Muscle of back (tissue), 3 donors: ENCODE measurements at regions not wholly inside any gene's neighbourhood (a gene's known extent, or its start where the extent isn't known, plus 50 kb on each side); places are given as distances from the start of the nearest gene placed in this dataset.
A peak's percentile ranks its signal among the peaks of the same experiment; 100 is the strongest.
"Not testable (repeated sequence)": the region's sequence is repeated elsewhere in the genome, so short reads cannot be mapped to it uniquely, and the experiment has no call there.

Source experiments
- DNase-seq, 3 donors: peaks; one replicate each; pipeline versions ENCODE4 v3.0.0 to v3.0.0-alpha.2; 2013

DNA sequence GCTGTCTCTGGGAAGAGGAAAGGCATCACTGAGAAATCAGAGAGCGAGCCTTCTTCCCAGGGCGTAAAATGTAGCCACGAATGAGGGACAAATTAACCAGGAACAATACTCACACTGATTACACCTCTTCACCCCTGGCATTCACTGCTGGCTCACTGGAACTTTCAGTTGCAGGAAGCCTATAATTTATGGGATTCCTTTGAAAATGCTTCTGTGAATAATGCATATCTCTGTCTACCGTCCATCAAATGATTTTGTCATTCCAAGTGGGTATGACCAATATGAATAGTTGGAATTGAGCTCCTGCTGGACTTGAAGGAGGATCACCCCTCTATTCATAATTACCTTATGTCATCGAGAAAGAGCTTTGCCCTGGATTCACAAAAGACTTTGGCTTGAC lies 360.3 kb upstream of the FZD8 start:
- DNase-seq = no peak

DNA sequence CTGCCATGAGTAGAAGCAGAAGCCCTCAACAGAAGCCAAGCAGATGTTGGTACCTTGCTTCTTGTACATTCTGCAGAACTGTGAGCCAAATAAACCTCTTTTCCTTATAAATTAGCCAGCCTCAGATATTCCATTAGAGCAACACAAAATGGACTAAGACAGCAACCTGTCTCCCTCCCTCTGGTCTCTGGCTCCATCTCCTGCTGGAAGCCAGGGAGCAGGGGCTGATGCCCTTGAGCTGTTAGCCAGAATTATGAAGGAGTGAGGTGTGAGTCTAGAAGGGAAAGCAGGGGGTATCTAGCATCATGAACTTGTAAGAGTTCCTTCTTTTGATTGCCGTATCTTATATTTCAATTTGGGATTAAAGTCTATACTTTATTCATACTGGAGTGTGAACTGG lies 358.7 kb upstream of the FZD8 start:
- DNase-seq = not testable (repeated sequence)

DNA sequence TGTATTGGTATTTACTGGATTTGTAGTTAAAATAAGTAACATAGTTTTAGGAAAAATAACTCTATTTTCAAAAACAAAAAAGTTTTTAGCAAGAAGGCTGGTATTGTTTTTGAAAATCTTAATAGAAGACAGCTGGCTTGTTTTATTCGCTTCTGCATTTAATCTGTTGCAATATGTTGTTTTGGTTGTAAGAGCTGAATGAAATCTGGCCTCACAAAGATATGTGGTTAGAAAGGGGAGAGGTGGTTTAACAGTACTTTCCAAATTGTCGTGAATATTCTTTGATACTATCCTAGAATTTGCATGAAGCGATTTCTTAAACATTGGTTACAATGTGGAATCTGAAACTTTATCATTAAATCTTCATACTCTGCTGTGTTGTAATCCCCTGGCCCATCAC lies 355.9 kb upstream of the FZD8 start:
- no peak for DNase-seq

DNA sequence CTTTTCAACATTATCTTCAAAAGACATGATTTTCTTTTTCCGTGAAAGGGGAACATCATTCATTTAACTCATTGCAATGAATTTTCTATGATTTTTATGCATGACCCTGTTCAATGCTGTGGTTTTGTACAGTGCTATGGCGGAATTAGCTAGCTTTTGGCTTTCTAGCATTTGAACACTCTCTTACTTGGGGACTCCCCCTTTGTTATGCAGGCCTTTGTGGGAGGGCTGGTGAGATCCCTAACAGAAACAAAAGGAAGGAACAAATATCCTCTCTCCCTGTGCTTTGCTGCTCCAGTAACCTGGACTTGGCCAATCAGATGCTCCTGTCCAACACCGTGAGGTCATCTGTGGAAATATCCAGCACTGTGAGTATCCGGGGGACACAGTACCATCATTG lies 353.4 kb upstream of the FZD8 start:
- DNase-seq = no peak

DNA sequence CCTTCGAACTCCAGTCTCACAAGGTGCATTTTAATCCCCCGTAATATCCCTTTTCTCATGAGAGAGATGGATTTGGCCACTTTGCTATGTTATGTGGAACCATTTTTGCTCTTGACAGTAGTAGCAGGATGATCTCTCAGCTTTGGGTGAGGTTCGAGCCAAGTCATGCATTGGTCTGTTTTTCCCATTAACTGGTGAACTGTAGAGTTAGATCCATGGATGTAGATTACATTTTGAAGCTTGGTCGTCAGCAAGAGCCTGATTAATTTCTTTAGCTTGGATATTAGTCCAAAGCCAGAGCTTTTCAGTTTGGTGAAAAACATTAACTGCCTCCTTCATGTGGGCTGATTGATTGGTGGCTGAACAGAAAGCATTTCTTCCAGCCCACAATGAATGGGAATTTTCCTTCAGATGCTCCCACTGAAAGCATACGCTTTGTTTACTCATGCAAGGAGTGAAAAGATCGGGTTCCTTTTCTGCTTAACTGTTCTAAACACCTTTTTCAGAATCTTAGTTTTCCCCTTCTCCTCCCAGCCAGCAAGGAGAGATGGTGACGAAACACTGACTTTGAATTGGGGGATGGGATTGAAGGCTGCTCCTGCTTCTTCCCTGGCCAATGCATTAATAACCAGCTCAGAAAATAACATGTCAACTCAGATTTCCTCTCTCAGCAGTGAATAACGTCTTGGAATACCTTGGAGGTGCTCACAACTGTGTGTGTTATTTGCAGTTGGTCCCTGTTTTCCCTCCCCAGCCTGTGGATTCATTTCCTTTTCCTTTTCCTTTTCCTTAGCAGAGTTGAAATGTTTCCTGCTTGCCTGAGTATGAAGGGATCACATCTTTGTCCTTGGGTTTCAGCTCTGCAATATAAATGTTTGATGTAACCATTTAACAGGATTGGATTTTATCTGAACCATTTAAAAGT lies 351.8 kb upstream of the FZD8 start:
- DNase-seq = peak in 2 of 3 donors; percentile 56 to 71

DNA sequence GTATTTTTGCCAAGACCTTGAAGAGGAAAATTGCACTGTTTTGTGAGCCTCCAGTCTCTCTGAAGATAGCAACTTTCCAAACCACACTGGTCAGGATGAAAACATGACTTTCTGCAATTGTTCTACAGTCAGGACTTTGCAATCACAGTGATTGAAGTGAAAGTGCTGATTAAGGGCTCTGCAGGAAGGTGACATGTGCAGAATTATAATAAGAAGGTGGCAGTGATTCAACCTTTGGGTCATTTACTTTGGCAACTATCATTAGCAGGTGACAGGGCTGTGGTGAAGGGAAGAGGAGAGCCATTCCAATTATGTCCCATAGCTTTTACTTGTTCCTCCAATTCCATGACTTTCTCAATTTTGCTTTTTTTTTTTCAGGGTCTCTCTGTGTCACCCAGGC lies 350.0 kb upstream of the FZD8 start:
- no peak for DNase-seq

DNA sequence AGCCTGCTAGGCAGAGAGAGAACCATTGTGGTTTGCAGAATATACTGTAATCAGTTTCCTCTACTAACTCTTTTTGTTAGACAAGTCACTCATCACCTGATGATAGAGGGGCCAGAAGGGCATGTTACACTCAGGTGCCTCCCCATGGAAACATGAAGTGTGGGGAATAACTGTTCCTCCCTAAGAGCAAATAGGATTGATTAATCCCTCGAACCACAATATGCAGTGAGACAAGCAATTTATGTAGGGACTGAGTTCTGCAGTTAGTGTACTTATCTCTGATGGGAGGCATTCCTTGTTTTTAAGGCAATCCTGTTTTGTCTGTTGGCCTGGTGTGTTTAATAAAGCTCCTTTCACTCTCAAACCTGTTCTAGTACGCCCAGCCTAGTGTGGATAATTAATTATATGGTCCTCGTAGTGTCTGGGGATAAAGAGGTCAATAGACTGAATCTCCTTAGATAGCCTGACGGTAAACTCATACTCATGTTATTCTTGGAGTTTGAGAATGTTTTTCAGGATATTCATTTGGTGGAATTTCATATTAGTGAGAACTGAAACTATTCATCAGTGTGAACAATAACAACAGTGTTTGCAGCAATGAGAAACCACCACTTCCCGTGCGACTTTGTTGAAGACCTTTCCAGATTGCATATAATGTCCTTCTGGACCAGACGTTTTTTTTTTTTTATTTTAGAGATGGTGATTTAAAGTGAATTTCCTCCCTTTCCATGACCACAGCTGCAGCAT lies 344.8 kb upstream of the FZD8 start:
- peak in 1 of 3 donors; percentile 45 for DNase-seq

DNA sequence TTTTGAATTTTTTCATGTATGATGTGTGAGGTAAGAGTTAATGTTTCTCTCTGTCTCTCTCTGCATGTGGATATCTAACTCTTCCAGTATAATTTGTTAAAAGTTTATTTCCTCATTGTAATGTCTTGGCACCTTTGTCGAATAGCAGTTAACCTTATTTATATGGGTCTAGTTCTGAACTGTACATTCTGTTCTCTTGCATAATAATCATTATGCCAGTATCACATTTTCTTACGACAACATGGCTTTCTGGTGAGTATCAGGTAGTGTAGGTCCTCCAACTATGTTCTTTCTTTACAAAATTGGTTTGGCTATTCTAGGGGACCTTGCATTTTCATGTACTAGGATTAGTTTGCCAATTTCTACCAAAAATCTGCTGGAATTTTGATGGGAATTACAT lies 337.0 kb upstream of the FZD8 start:
- DNase-seq = no peak

DNA sequence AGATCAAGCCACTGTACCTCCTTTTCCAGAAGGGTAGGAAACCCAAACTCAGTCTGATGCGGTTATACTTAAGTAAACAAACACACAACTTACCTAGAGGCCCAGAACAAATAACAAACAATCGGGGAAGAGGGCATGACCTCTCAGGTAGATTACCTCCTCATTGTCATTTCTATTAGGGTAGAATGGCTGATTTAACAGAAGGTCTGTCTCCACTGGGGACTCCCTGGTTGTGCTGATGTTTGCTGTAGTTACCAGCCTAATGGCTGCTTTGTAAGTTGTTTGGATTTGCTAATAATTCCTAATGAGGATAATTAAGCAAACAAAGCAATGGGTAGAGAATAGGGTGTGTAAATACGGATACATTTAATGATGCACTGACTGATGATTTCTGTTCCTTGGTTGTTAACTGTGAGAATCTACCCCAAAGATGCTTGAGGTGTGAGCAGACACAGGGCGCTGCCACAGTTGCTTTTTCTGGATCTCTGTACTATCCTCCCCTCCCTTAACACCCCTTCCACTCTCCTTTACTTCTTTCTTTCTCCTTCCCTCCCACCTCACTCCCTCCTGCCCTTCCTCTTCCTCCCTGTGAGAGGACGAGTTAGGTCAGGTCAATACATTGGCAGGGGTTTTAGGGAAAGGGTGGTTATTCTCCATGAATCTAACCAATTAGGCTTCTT lies 332.0 kb upstream of the FZD8 start:
- not testable (repeated sequence) for DNase-seq

DNA sequence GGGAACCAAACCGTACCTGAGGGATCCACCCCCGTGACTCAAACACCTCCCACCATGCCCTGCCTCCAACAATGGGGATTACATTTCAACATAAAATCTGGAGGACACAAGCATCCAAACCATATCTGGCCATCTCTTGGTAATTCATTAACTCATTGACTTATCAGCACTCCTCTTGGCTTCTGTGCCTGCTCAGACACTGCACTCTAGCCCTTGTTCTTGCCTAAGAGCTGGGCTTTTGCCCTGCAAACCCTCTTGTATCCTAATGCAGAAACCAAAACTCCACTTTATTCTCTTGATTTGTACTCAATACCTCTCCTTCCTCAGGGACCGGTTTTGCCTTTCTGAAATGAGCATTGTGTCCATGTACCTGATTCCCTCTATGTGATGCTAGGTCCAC lies 330.2 kb upstream of the FZD8 start:
- DNase-seq = no peak

DNA sequence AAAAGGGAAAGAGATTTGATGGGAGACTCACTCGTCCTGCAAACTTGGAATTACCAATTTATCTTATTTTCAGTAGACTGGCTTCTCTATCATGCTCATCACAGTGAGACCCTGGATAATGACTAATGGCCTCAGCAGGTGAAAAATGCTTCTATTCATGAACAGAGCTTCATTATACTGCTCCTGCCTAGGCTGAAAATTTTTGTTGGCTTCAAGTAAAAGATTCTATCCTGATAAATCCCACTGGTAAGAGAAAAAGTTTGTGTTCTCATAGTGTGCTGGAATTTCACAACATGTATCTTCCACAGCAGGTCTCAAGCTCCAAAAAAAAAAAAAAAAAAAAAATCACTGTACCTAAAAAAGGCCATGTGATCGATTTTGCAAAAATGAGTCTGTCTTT lies 329.3 kb upstream of the FZD8 start:
- DNase-seq = no peak

DNA sequence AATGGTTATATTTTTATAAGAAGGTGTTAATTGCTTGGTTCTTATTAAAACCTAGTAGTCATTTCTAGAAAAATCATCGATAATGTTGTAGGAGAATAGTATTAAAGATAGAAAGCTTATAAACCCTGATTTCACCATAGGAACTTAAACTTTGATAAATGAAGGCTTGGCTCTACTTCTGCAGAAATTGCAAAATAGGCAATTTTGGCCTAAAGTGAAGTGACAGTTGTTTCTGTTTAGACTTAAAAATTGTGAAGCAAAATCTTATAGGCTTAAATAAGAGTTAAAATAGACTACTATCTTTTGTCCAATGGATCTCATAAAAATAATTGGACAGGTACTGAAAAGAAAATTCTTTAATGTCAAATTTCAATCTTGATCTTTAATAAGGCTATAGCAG lies 321.6 kb upstream of the FZD8 start:
- DNase-seq = no peak

DNA sequence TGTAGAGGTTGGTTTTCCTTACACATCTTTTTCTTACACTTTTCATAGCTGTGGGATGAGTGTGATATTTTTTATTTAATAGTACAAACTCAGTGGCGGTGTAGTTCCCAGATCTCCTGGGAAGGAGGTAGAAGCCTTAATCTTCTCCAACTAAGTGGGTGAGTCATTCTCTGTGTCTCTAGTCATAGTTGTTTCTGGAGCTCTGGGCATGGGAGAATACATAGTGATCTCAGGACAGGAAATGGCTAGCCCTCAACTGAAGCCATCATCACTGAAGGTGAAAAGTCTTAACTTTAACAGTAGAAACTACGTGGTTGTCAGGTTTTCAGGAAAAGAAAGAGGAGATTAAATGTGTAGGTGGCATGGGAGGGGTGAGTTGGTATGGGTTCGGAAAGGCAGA lies 319.4 kb upstream of the FZD8 start:
- DNase-seq = no peak

DNA sequence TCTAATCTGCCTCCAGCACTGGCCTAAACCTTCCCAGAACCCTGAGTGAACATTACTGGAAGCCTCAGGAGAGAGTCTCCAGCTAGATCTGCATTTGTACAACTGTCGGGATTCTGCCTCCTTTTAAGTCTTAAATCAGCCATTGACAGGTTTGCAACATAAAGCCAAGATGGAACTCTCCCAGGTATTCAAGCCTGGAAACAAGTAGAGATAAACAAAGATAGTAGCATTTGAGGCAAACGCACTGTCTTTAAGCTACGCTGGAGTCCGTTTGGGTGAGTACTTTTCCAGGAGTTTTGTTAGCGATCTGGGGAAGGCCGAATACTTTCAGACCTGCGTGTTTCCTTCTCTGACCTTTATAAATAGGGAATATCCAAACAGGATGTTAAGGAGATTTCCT lies 317.2 kb upstream of the FZD8 start:
- DNase-seq = peak; percentile 74 to 90 (median 79)

DNA sequence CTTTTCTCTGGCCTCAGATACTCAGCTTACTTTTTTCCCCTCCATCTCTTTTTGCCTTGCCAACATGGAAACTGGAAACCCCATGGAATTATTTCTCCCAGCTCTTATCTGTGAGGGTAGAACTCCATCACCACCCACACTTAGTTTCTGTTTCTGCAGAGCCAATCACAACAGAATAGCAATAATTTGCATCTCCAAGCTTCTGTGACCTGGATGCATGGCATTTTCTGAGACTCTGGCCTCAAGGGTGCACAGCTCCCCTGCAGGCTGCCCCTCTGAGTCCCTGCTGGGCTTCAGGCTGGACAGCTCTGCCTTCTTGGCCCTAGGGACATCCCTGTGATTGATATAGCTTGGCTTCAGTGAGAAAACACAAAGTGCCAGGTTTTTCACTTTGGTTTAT lies 316.5 kb upstream of the FZD8 start:
- peak in 1 of 3 donors; percentile 39 for DNase-seq

DNA sequence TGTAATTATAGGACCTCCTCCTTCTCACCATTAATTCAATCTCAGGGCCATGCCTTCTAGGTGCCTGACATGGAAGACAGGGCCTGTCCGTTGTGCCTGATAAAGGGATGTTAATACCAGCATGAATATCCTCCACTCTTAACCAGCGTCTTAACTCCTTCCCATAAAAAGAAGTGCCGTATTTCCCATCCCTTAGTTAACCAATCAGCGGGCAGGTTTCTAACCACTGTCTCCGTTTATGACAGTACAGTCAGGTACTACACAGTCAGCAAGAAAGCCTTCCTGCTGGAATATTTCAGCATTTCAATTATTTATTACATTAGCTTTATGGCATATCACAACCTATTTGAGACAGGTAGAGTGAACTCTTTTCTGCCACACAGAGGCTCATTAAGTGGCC lies 308.6 kb upstream of the FZD8 start:
- DNase-seq = no peak

DNA sequence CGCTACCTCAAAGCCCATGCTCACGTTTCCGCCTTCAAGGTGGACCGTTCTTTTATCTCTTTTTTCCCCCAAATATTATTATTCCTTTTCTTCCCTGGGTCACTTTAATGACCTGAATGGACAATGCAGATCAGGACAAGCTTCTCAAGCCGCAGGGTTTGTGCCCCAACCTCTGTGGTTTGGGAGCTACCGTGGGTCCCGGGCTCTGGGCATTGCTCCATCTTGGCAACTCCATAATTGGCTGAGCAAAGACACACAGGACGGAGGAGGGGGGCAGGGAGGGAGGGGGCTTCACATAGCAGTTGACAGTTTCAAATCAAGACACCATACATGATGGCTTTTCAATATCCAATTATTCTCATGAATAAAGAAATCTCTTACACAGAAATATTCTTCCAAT lies 308.1 kb upstream of the FZD8 start:
- DNase-seq = no peak

DNA sequence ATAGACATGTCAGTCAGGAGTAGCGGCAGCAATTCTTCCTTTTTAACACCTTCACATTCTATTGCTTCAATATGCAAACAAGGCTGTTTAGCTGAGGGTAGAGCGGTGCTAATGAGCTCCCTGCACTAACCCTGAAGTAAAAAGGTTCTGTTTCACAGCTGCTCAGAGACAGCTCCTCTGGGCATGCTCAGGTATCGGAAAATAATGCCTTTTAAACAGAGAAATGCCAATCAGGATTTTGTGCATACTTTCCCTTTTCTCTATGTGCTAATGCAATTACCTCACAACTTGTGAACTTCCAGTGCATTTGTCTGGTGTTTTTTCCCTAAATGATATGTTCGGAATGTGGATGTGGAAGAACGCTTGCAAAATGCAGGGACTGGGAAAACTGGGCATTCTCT lies 307.7 kb upstream of the FZD8 start:
- no peak for DNase-seq

DNA sequence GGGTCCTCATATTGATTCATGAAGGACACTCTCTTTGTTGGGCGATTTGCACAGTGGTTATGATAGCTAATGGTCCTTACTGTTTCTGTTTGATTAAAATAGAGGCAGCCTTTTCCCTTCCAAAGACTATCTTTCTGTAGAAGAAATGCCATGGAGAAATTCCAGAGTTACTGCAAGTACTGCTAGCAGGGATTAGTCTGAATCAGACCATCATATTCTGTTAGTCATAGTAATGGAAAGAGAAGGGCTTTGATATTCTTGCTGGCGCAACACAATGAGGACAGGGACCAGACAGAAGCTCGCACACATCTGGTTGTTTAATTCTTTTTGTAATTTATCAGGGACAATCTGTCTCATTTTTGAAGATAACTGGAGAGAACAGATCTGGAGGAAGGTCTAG lies 304.5 kb upstream of the FZD8 start:
- no peak for DNase-seq

DNA sequence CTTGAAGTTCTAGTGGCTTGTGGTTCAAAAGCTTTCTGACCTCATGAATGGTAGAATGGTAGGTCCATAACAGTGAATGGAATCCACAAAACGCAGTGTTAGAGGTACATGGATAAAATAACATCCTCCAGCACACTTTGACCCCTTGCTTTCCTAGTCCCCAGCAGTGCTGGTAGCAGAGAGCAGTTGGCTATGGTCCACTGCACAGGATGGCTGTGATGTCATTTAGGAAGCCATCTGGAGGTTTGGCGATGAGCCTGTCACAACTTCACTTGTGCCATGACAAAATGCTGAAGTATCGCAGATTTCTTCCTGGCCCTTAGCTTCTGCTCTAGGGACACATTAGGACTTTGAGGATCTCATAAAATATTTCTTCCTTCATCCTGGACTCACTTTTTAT lies 300.0 kb upstream of the FZD8 start:
- DNase-seq = no peak

DNA sequence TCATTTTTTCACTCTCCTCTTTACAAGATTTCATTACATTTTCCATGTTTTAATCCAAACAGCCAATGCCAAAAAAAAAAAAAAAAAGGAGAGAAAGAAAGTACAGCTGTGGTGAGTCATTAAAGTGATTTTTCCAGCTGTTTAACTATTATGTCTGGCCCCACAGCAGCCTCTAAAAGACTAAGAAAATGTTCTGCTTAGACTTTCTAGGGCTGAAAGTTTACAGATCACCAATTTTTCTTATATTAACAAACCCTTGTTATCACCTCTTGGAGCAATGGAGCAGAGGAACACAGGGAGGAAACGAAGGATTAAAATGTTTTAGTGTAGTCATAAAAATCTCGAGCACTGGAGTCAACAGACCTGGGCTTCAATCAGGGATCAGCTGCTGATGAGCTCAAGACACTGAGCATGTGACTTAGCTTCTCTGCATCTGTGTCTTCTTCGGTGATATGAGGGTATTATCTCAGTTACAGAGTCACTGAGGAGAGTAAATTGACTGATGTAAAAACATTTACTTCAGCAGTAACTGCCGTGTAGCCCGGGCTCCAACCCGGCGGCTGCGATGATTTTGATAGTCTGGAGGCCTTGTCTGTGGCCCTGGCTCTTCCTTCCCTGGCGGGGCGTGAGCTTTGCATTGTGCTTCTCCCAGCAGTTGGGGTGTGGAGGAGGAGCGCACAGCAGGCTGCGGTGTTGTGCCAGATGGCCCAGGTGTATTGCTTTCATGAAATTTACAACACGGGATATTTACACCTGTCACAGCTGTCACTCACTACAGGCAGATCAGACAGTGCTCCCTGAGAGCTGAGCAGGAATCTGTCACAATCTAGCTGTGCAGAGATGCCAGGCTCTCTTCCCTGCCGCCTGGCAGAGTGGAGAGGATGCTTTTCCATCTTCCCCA lies 298.3 kb upstream of the FZD8 start:
- peak; percentile 76 to 91 (median 78) for DNase-seq

DNA sequence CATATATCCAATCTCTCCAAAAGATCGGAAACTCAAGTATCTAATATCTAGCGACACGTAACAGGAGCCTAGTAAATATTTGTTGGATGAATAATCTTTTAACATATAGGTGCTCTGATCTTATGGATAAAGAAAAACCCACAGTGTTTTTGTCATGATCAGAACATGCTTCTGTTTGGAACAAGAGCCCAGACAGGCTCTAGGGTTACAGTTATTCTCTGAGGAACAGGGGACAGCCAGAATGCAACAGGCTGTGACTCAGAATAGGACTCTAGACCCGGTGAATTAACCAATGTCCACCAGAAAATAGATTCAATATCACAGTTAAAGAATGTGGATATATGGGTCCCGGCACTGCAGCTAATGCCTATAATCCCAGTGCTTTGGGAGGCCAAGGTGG lies 296.1 kb upstream of the FZD8 start:
- no peak for DNase-seq
